ENCODE measurements at regions not wholly inside any gene's neighbourhood (a gene's known extent, or its start where the extent isn't known, plus 50 kb on each side); places are given as distances from the start of the nearest gene placed in this dataset.

GRCh38 chr10:108785011-108785410, 1138.3 kb downstream of the XPNPEP1 start:
- TF ChIP-seq CTCF (IDR thresholded peaks at IDR 0.05) (no peak), SIN3A (IDR thresholded peaks at IDR 0.05; ENCODE audit: borderline replicate concordance, insufficient read depth, low read depth, low read length) (no peak), POLR2AphosphoS5 (IDR thresholded peaks at IDR 0.05; ENCODE audit: low read depth, low read length) (no peak)
- TF ChIP-seq, protein P1, sequence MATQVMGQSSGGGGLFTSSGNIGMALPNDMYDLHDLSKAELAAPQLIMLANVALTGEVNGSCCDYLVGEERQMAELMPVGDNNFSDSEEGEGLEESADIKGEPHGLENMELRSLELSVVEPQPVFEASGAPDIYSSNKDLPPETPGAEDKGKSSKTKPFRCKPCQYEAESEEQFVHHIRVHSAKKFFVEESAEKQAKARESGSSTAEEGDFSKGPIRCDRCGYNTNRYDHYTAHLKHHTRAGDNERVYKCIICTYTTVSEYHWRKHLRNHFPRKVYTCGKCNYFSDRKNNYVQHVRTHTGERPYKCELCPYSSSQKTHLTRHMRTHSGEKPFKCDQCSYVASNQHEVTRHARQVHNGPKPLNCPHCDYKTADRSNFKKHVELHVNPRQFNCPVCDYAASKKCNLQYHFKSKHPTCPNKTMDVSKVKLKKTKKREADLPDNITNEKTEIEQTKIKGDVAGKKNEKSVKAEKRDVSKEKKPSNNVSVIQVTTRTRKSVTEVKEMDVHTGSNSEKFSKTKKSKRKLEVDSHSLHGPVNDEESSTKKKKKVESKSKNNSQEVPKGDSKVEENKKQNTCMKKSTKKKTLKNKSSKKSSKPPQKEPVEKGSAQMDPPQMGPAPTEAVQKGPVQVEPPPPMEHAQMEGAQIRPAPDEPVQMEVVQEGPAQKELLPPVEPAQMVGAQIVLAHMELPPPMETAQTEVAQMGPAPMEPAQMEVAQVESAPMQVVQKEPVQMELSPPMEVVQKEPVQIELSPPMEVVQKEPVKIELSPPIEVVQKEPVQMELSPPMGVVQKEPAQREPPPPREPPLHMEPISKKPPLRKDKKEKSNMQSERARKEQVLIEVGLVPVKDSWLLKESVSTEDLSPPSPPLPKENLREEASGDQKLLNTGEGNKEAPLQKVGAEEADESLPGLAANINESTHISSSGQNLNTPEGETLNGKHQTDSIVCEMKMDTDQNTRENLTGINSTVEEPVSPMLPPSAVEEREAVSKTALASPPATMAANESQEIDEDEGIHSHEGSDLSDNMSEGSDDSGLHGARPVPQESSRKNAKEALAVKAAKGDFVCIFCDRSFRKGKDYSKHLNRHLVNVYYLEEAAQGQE (IDR thresholded peaks at IDR 0.05; ENCODE audit: insufficient read depth in 1 of 2, low read depth in 2 of 2, low read length in 1 of 2), result no peak

Data from Panc1 (cell line).